ENCODE measurements at regions not wholly inside any gene's neighbourhood (a gene's known extent, or its start where the extent isn't known, plus 50 kb on each side); places are given as distances from the start of the nearest gene placed in this dataset.

DNA sequence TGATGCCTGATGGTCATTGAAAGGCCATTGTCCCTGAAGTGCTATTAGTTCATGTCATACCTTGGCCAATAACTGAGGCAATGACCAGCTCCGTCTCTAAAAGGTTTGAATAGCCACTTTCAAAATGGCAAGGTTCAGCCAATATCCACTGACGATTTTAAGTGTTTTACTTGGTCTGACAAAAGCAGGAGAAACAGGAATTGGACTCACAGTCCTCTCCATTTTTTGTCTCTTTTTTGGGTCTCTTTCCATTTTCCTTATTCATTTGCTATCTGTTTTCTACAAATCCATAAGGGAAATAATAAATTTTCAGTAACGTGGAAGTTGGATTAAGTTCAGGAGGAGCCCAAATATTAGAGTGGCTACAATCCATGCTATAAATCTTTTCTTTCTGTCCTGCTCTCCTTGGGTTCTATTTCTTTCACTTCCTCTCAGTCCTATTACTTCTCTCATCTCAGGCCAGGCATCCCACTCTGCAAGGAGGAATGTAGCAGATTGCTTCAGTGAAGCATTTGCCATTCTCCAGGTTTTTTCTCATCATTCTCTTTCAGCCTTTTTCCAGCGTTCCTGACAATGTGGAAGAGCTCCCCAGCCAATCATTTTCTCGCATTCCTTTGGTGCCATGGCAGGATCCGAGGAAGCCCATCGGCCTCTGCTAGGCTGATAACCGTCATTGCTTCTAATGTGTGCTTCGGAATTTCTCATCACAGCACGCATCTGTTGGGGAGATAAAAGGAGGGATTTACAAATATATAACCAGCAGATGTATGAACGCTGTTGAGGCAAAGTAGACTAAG is 414.5 kb downstream of the ADGRL2 start:
- no peak overlapping the region for H3K4me3 ChIP-seq

GRCh38 chr1:82214606-82215005 is 413.9 kb downstream of the ADGRL2 start:
- H3K9me3 ChIP-seq, result no peaks in the 10 kb centered on the region
- no peaks in the 10 kb centered on the region for H3K36me3 ChIP-seq
- no peaks in the 10 kb centered on the region for H3K27me3 ChIP-seq
- no peaks in the 10 kb centered on the region for H3K4me1 ChIP-seq
- TF ChIP-seq POLR2AphosphoS5 (IDR thresholded peaks at IDR 0.05) (no peak), EP300 (IDR thresholded peaks at IDR 0.05) (no peak), POLR2A (IDR thresholded peaks at IDR 0.05) (no peak)
- TF ChIP-seq, protein P1, sequence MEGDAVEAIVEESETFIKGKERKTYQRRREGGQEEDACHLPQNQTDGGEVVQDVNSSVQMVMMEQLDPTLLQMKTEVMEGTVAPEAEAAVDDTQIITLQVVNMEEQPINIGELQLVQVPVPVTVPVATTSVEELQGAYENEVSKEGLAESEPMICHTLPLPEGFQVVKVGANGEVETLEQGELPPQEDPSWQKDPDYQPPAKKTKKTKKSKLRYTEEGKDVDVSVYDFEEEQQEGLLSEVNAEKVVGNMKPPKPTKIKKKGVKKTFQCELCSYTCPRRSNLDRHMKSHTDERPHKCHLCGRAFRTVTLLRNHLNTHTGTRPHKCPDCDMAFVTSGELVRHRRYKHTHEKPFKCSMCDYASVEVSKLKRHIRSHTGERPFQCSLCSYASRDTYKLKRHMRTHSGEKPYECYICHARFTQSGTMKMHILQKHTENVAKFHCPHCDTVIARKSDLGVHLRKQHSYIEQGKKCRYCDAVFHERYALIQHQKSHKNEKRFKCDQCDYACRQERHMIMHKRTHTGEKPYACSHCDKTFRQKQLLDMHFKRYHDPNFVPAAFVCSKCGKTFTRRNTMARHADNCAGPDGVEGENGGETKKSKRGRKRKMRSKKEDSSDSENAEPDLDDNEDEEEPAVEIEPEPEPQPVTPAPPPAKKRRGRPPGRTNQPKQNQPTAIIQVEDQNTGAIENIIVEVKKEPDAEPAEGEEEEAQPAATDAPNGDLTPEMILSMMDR (IDR thresholded peaks at IDR 0.05), result no peak
- no peak overlapping the region for H3K4me3 ChIP-seq
- intact Hi-C loops (cut with DNase I), result no loop called here
- no peak for DNase-seq
- peak overlapping the region in 1 of 4 donors; percentile 13 for H3K27ac ChIP-seq

More for the DNA sequence above, 414.5 kb downstream of the ADGRL2 start:
- H3K27me3 ChIP-seq, result no peaks in the 10 kb centered on the region
- 88 to 90% methylated on average over 11 of the region's 11 CpGs for WGBS, 2 donors
- H3K4me1 ChIP-seq, result no peaks in the 10 kb centered on the region
- peak overlapping the region in 1 of 4 donors; percentile 13 for H3K27ac ChIP-seq
- no peaks in the 10 kb centered on the region for H3K36me3 ChIP-seq
- intact Hi-C loops (cut with DNase I), result no loop called here
- no peaks in the 10 kb centered on the region for H3K9me3 ChIP-seq
- no peak for TF ChIP-seq EP300 (IDR thresholded peaks at IDR 0.05)
- no peak for TF ChIP-seq POLR2A (IDR thresholded peaks at IDR 0.05)
- no peak for DNase-seq

DNA sequence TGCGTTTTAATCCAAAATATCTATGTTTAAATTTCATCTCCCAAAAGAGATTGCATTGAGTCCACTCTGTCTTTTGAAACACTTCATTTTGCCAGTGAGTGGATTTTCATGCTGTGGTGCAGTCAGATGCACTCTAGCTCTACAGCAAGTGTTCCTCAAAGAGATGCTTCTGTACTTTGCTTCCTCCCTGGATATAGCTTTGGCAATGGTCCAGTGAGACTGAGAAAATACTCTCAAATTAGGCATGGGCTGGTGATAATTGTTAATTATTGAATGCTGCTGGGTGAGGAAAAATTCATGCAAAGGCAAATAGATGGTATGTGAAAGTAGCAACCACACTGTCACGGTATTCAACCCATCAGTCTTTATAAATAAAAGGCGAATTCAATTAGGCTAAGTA is 396.9 kb downstream of the ADGRL2 start:
- Histone ChIP-seq H3K36me3 (no peaks in the 10 kb centered on the region), H3K4me3 (no peak overlapping the region), H3K9me3 (no peaks in the 10 kb centered on the region), H3K27ac (no peak overlapping the region), H3K27me3 (no peaks in the 10 kb centered on the region), H3K4me1 (no peaks in the 10 kb centered on the region)
- intact Hi-C loops (cut with DNase I), result no loop called here
- no peak for DNase-seq
- 83 to 84% methylated on average over 3 of the region's 3 CpGs for WGBS, 2 donors
- TF ChIP-seq EP300 (IDR thresholded peaks at IDR 0.05) (no peak), POLR2A (IDR thresholded peaks at IDR 0.05) (no peak), POLR2AphosphoS5 (IDR thresholded peaks at IDR 0.05) (no peak)
- TF ChIP-seq, protein P1 (IDR thresholded peaks at IDR 0.05), result no peak

- 87 to 93% methylated on average over 3 of the region's 3 CpGs for WGBS, 2 donors
- no peak for DNase-seq
- Histone ChIP-seq H3K4me1 (no peaks in the 10 kb centered on the region), H3K36me3 (no peaks in the 10 kb centered on the region), H3K27ac (no peak overlapping the region), H3K27me3 (no peaks in the 10 kb centered on the region), H3K4me3 (no peak overlapping the region), H3K9me3 (no peaks in the 10 kb centered on the region)
- intact Hi-C loops (cut with DNase I), result no loop called here
- TF ChIP-seq EP300 (IDR thresholded peaks at IDR 0.05) (no peak), POLR2A (IDR thresholded peaks at IDR 0.05) (no peak), POLR2AphosphoS5 (IDR thresholded peaks at IDR 0.05) (no peak)
- TF ChIP-seq, protein P1 (IDR thresholded peaks at IDR 0.05), result no peak
These were observed 394.5 kb downstream of the ADGRL2 start for GRCh38 chr1:82195245-82195644.

GRCh38 chr1:82185084-82185483 is 384.4 kb downstream of the ADGRL2 start:
- intact Hi-C loops (cut with DNase I), result no loop called here
- Histone ChIP-seq H3K27me3 (no peaks in the 10 kb centered on the region), H3K27ac (no peak overlapping the region), H3K4me3 (no peak overlapping the region), H3K36me3 (no peaks in the 10 kb centered on the region), H3K9me3 (no peaks in the 10 kb centered on the region), H3K4me1 (no peaks in the 10 kb centered on the region)
- DNase-seq, result no peak
- 72 to 75% methylated on average over 3 of the region's 3 CpGs for WGBS, 2 donors
- TF ChIP-seq EP300 (IDR thresholded peaks at IDR 0.05), result no peak
- no peak for TF ChIP-seq POLR2A (IDR thresholded peaks at IDR 0.05)
- TF ChIP-seq, protein P1 (IDR thresholded peaks at IDR 0.05), result no peak
- TF ChIP-seq POLR2AphosphoS5 (IDR thresholded peaks at IDR 0.05), result no peak
